ENCODE measurements at regions not wholly inside any gene's neighbourhood (a gene's known extent, or its start where the extent isn't known, plus 50 kb on each side); places are given as distances from the start of the nearest gene placed in this dataset.

- TF ChIP-seq EZH2 (optimal IDR thresholded peaks at IDR 0.05; ENCODE audit: low read depth, low read length) (no peak), CTCF (IDR thresholded peaks at IDR 0.05; ENCODE audit: low read length) (no peak), EZH2phosphoT487 (IDR thresholded peaks at IDR 0.05; ENCODE audit: low read length) (no peak)
These were observed 318.5 kb upstream of the SEMA3A start for GRCh38 chr7:84513061-84513460.

All from MM.1S (cell line).